Stomach (tissue), 4 donors: ENCODE measurements at regions not wholly inside any gene's neighbourhood (a gene's known extent, or its start where the extent isn't known, plus 50 kb on each side); places are given as distances from the start of the nearest gene placed in this dataset.
"Not testable (repeated sequence)": the region's sequence is repeated elsewhere in the genome, so short reads cannot be mapped to it uniquely, and the experiment has no call there.

Experiments
- CTCF ChIP-seq, 7 experiments: fragments of 450-650 bp in 4 of 7; fragments of 200-600 bp in 3 of 7; sonication (generic) in 3 of 7; IDR thresholded peaks; one replicate each; pipeline ENCODE4 v1.5.1; 2016 to 2019; ENCODE audit warnings: antibody characterized with exemption in 7 of 7, control low read depth in 2 of 7, mild to moderate bottlenecking in 1 of 7
- EP300 ChIP-seq: sonication (generic); formaldehyde crosslinking; IDR thresholded peaks from one replicate; pipeline ENCODE4 v1.6.1; 2017; ENCODE audit warnings: antibody characterized with exemption
- POLR2A ChIP-seq, 4 donors: fragments of 450-650 bp; IDR thresholded peaks; one replicate each; pipeline ENCODE4 v1.6.1; 2016; ENCODE audit warnings: antibody characterized with exemption in 4 of 4, control low read depth in 2 of 4, mild to moderate bottlenecking in 1 of 4, moderate library complexity in 1 of 4

GRCh38 chr4:167858127-167858526, 234.2 kb upstream of the ANXA10 start:
- TF ChIP-seq CTCF (IDR thresholded peaks at IDR 0.05); EP300; POLR2A (IDR thresholded peaks at IDR 0.05): not testable (repeated sequence)
